ENCODE measurements at regions not wholly inside any gene's neighbourhood (a gene's known extent, or its start where the extent isn't known, plus 50 kb on each side); places are given as distances from the start of the nearest gene placed in this dataset.

DNA sequence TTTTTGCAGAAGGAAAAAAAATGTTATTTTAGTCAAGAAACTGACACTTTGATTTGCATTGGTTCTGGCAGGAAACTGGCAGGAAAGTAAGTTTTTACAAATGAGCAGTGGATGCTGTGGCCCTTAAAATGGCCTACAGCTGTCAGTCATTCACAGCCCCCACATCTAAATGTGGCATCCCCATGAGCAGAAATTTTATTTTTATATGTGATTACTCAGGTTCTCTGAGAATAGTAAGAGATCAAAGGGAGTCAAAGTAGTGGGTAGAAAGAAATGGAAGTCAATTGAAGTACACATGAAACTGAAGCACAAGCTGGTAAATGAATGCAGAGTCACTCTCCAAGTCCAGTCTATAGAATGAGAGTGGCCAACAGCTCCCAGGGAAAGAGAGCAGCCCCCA, 80.3 kb downstream of the ENC1 start:
- TF ChIP-seq, protein P1, sequence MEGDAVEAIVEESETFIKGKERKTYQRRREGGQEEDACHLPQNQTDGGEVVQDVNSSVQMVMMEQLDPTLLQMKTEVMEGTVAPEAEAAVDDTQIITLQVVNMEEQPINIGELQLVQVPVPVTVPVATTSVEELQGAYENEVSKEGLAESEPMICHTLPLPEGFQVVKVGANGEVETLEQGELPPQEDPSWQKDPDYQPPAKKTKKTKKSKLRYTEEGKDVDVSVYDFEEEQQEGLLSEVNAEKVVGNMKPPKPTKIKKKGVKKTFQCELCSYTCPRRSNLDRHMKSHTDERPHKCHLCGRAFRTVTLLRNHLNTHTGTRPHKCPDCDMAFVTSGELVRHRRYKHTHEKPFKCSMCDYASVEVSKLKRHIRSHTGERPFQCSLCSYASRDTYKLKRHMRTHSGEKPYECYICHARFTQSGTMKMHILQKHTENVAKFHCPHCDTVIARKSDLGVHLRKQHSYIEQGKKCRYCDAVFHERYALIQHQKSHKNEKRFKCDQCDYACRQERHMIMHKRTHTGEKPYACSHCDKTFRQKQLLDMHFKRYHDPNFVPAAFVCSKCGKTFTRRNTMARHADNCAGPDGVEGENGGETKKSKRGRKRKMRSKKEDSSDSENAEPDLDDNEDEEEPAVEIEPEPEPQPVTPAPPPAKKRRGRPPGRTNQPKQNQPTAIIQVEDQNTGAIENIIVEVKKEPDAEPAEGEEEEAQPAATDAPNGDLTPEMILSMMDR (IDR thresholded peaks at IDR 0.05; ENCODE audit: low read depth, low read length) = no peak
- Histone ChIP-seq H3K4me1 (ENCODE audit: low read depth) (peaks cover 4% of the 10 kb centered on the region), H3K4me3 (no peak overlapping the region)

DNA sequence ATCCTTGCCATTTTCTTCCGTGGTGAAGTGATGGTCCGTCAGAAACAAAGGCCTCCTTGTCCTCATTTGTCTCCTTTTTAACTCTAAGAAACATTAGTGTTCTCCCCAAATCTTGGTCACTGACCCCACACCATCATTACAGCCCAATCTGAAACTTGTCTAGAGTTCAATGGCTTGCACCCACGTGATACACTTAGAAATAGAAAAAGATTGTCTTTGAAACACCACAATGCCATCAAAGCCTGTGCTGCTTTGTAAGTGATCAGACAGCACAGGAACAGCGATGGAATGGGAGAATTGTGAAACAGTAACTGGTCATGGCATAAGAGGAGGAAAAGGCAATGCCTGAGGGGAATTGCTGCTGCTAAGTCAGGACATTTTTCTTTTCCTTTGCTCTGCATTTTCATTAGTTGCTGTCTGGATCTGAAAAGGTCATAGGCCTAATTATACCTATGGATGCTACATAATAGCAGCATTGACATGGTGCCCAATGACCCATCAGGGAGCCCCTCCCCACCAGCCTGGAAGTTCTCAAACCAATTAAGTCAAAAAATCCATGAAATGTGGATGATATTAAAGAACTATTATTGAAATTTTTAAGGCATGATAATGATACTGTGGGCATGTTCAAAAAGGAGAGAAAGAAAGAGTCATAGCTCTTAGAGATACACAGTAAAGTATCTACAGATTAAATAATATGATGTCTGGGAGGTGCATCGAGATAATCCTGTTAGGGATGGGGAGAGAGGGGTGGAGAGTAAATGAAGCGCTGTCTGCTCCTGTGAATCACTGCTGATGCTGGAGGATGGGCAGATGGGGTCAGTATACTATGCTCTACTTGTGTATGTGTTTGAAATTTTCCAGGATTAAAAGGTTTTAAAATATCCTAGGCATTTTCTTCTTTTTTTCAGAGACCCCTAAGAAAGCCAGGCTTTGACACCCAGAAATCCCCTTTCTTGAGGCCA, 83.6 kb downstream of the ENC1 start:
- TF ChIP-seq, protein P1 (IDR thresholded peaks at IDR 0.05; ENCODE audit: low read depth, low read length) = no peak
- no peaks in the 10 kb centered on the region for H3K9me3 ChIP-seq (ENCODE audit: low read depth)
- H3K4me3 ChIP-seq = no peak overlapping the region
- no peaks in the 10 kb centered on the region for H3K36me3 ChIP-seq
- peak in 1 of 2 donors; percentile 57 for DNase-seq (ENCODE audit: low read depth in 1 of 2, low spot score in 1 of 2)
- H3K27me3 ChIP-seq = no peaks in the 10 kb centered on the region
- no peak overlapping the region for H3K27ac ChIP-seq
- H3K4me1 ChIP-seq (ENCODE audit: low read depth) = peaks cover 4% of the 10 kb centered on the region

More for the DNA sequence above, 80.3 kb downstream of the ENC1 start:
- H3K9me3 ChIP-seq (ENCODE audit: low read depth) = no peaks in the 10 kb centered on the region
- no peak for DNase-seq (ENCODE audit: low read depth in 1 of 2, low spot score in 1 of 2)
- no peaks in the 10 kb centered on the region for H3K36me3 ChIP-seq
- H3K27ac ChIP-seq = no peak overlapping the region
- H3K27me3 ChIP-seq = no peaks in the 10 kb centered on the region

DNA sequence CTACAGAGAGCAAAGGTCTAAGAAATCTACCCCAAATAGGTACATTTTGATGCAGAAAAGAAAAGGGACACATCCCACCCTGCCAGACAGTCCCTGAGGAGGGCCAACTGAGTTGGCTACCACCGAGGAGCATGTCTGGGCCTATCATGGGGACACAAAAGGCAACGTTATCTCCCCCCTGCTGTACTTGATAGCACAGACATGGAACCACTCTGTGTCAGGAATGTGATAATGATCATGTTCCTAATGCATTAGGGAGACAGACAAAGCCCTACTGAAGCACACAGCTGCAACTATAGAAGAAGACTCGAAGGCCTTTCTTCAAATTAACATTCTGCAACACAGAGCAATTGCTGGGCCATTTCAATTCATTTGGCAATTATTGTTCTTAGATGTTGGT, 84.5 kb downstream of the ENC1 start:
- Histone ChIP-seq H3K27me3 (no peaks in the 10 kb centered on the region), H3K27ac (no peak overlapping the region), H3K9me3 (ENCODE audit: low read depth) (no peaks in the 10 kb centered on the region), H3K36me3 (no peaks in the 10 kb centered on the region), H3K4me1 (ENCODE audit: low read depth) (peaks cover 4% of the 10 kb centered on the region), H3K4me3 (no peak overlapping the region)
- TF ChIP-seq, protein P1 (IDR thresholded peaks at IDR 0.05; ENCODE audit: low read depth, low read length) = no peak
- DNase-seq (ENCODE audit: low read depth in 1 of 2, low spot score in 1 of 2) = no peak

DNA sequence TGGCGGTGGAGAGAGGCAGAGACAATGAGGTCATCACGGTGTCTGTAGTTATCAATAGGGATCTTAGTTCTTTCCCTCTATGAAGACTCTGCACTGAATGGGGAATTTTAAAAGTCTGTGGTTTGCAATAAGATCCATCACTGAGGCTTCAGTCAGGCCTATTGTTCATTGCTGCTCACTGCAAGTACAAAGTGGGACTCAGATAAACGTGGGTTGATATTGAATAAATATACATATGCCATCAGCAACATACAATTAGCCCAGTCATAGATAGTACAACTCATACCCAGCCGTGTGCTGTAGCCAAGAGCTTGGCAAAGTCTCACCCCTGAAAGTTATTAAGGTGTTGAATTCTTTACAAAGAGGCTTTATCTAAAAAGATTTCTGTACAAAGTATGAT, 88.4 kb downstream of the ENC1 start:
- H3K27ac ChIP-seq = no peak overlapping the region
- peaks cover 4% of the 10 kb centered on the region for H3K4me1 ChIP-seq (ENCODE audit: low read depth)
- H3K4me3 ChIP-seq = no peak overlapping the region
- H3K9me3 ChIP-seq (ENCODE audit: low read depth) = no peaks in the 10 kb centered on the region
- TF ChIP-seq, protein P1 (IDR thresholded peaks at IDR 0.05; ENCODE audit: low read depth, low read length) = no peak
- no peaks in the 10 kb centered on the region for H3K36me3 ChIP-seq
- no peaks in the 10 kb centered on the region for H3K27me3 ChIP-seq
- DNase-seq (ENCODE audit: low read depth in 1 of 2, low spot score in 1 of 2) = peak in 1 of 2 donors; percentile 2

DNA sequence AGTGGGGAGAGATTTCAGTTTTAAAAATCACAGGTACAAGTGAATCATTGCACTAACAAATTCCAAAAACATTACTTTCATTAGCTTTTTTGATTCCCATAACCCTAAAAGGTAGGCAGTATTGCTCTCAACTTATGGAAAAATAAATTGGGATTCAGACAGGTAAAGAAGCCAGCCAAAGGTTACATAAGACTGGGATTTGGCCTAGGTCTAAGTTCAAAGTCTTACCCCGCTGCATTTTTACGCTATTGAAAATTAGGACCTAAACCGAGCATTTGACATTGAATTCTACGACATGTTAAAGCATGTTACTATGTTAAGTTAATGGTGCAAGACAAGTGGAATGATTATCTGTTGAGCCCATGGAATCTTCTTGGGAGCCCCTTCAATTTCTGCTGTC, 89.6 kb downstream of the ENC1 start:
- H3K9me3 ChIP-seq (ENCODE audit: low read depth) = no peaks in the 10 kb centered on the region
- no peak overlapping the region for H3K27ac ChIP-seq
- TF ChIP-seq, protein P1 (IDR thresholded peaks at IDR 0.05; ENCODE audit: low read depth, low read length) = no peak
- H3K36me3 ChIP-seq = no peaks in the 10 kb centered on the region
- H3K4me1 ChIP-seq (ENCODE audit: low read depth) = peaks cover under 1% of the 10 kb centered on the region
- no peak for DNase-seq (ENCODE audit: low read depth in 1 of 2, low spot score in 1 of 2)
- no peaks in the 10 kb centered on the region for H3K27me3 ChIP-seq
- no peak overlapping the region for H3K4me3 ChIP-seq

Data from cardiac muscle cell (in vitro differentiated cells and primary cell).